Dermis microvascular lymphatic vessel endothelial cell (primary cell): ENCODE measurements at regions not wholly inside any gene's neighbourhood (a gene's known extent, or its start where the extent isn't known, plus 50 kb on each side); places are given as distances from the start of the nearest gene placed in this dataset.

Experiments
- DNase-seq, 2 donors: peaks; one replicate each; pipeline versions ENCODE4 v3.0.0 to v3.0.0-alpha.2; 2010; ENCODE audit warnings: low read depth in 2 of 2

GRCh38 chr6:23003671-23004467 lies 434.5 kb downstream of the HDGFL1 start:
- DNase-seq, result peak; percentile 7 to 20

GRCh38 chr6:23006656-23007055 lies 437.3 kb downstream of the HDGFL1 start:
- peak in 1 of 2 donors; percentile 27 for DNase-seq

- DNase-seq, result no peak
Measured at GRCh38 chr6:23011615-23012014, 442.2 kb downstream of the HDGFL1 start.

GRCh38 chr6:23013776-23014175 lies 444.4 kb downstream of the HDGFL1 start:
- DNase-seq, result no peak

GRCh38 chr6:23016696-23017095 lies 447.3 kb downstream of the HDGFL1 start:
- DNase-seq, result peak; percentile 26 to 55

- no peak for DNase-seq
Measured at GRCh38 chr6:23021487-23021886, 452.1 kb downstream of the HDGFL1 start.

GRCh38 chr6:23027281-23027680 lies 457.9 kb downstream of the HDGFL1 start:
- no peak for DNase-seq

GRCh38 chr6:23031986-23032385 lies 462.6 kb downstream of the HDGFL1 start:
- no peak for DNase-seq

GRCh38 chr6:23034926-23035325 lies 465.6 kb downstream of the HDGFL1 start:
- DNase-seq, result no peak

- no peak for DNase-seq
Measured at GRCh38 chr6:23036406-23036983, 467.1 kb downstream of the HDGFL1 start.

GRCh38 chr6:23040899-23041298 lies 471.5 kb downstream of the HDGFL1 start:
- DNase-seq, result no peak

- DNase-seq, result no peak
Measured at GRCh38 chr6:23045280-23045679, 475.9 kb downstream of the HDGFL1 start.

- DNase-seq, result no peak
Measured at GRCh38 chr6:23055523-23055922, 486.2 kb downstream of the HDGFL1 start.

GRCh38 chr6:23073821-23074220 lies 504.5 kb downstream of the HDGFL1 start:
- DNase-seq, result no peak

GRCh38 chr6:23077772-23078171 lies 508.4 kb downstream of the HDGFL1 start:
- DNase-seq, result no peak

GRCh38 chr6:23081701-23082100 lies 512.3 kb downstream of the HDGFL1 start:
- no peak for DNase-seq

- no peak for DNase-seq
Measured at GRCh38 chr6:23086100-23086499, 516.7 kb downstream of the HDGFL1 start.

GRCh38 chr6:23087471-23087870 lies 518.1 kb downstream of the HDGFL1 start:
- no peak for DNase-seq

- DNase-seq, result no peak
Measured at GRCh38 chr6:23088761-23089160, 519.4 kb downstream of the HDGFL1 start.

GRCh38 chr6:23089981-23090380 lies 520.6 kb downstream of the HDGFL1 start:
- DNase-seq, result no peak

GRCh38 chr6:23091795-23092194 lies 522.4 kb downstream of the HDGFL1 start:
- DNase-seq, result no peak

GRCh38 chr6:23096876-23097275 lies 527.5 kb downstream of the HDGFL1 start:
- no peak for DNase-seq

- no peak for DNase-seq
Measured at GRCh38 chr6:23097566-23097965, 528.2 kb downstream of the HDGFL1 start.
